ENCODE measurements at regions not wholly inside any gene's neighbourhood (a gene's known extent, or its start where the extent isn't known, plus 50 kb on each side); places are given as distances from the start of the nearest gene placed in this dataset.
"Not testable (repeated sequence)": the region's sequence is repeated elsewhere in the genome, so short reads cannot be mapped to it uniquely, and the experiment has no call there.

DNA sequence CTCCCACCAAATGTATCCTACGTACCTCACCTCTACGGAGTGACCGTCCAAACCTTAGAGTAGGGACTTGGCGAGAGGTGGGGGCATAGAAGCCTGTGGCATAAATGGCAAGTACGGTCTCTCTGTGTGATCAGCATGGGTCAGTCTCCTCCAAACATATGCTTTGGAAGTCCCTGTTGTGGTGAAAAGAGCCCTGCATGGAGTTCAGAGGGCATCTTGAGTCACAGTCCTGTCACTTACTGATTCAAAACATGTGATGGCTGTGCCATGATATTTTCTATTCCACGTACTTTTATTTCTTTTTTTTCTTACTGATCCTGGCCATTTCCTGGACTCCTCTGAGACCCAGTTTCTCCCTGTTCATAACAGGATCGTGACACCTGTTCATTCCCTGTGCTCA, 67.5 kb upstream of the CEP85L start:
- DNase-seq = no peak

DNA sequence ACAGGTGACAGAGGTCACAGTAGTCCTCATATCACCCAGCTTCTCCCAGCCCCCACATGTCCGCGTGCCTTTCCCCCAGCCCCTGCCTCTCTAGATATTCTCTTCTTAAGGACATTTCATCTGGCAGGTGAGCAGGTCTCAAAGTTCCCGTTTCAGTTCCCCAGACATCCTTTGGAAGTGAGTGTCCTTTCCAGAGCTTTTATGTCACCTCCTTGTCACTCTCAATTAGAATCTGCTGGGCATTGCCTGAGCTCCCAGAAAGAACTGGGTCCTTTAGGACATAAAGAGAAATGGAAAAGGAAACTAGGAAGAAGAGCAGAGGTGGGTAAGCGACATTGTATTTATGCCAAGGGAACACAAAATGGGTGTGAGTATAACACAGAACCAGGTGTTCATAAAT, 66.9 kb upstream of the CEP85L start:
- DNase-seq = no peak

DNA sequence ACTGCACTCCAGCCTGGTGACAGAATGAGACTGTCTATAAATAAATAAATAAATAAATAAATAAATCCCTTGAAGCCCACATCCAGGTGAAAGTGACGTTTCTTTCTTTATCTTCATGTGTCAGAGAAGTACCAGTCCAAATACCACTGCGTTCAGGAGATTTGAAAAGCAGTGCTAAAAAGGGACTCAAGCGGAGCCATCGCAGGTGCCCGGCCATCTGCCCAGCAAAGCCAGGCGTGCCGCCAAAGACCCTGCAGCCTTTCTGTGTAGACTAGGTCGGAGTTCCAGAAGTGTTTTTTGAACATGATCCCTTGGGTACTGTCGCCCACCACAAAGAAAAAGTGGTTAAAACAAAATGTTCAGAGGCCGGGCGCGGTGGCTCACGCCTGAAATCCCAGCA, 65.7 kb upstream of the CEP85L start:
- DNase-seq = no peak

DNA sequence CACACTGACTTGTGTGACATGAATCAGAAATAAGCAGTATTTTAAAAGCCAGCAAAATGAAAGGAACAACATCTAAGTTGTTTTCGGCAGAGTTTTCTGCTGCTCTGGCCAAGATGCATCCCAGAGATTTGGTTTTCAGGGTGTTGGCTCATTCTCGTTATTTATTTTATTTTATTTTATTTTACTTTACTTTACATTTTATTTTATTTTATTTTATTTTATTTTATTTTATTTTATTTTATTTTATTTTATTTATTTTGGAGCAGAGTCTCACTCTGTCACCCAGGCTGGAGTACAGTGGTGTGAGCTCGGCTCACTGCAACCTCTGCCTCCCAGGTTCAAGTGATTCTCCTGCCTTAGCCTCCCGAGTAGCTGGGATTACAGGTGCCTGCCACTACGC, 64.5 kb upstream of the CEP85L start:
- not testable (repeated sequence) for DNase-seq

DNA sequence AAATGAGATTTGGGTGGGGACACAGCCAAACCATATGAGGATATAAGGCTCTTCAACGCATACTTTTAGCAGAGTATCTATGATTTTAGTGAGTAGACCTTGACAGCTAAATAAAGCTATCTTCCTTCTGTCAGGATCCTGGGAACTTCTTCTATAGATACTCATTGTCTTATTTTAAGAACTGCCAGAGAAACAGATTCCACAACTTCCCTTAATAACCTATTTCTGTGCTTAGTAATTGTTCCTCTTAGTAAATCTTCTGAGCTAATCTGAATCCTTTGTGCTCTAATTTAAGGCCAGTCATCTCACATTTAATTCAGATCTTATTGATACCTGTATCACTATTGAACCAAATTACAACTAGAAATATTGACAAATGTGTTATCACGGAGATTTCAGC, 64.0 kb upstream of the CEP85L start:
- DNase-seq = no peak

DNA sequence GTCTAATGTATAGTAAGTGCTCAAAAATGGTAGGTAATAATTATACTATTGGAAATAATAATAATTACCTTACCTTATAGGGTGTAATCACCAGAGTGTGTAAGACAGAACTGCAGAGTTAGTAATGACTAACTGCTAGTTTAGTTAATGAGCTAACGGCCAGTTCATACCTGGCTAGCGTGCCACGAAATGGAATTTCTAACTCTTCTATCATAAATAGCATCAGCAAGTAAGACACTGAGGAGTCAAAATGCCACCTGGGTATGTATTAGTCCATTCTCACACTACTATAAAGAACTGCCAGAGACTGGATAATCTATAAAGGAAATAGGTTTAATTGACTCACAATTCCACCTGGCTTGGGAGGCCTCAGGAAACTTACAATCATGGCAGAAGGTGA, 63.4 kb upstream of the CEP85L start:
- no peak for DNase-seq

DNA sequence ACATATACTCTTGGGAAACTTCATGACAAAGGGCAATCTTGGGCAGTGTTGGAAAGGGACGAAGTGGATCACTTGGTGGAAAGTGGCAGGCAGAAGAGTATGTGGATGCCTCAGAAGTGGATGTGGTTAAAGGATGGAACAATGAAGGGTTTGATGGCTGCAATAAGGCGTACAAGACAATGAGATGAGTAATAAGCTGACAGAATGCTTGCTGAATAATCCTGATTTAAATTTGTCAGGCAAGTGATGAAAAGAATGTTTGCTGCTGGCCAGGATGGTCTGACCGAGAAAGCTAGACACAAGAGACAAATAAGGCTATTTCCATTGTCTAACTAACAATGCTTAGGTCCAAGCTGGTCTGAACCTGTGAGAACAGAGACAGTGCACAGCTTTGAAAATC, 61.6 kb upstream of the CEP85L start:
- no peak for DNase-seq

DNA sequence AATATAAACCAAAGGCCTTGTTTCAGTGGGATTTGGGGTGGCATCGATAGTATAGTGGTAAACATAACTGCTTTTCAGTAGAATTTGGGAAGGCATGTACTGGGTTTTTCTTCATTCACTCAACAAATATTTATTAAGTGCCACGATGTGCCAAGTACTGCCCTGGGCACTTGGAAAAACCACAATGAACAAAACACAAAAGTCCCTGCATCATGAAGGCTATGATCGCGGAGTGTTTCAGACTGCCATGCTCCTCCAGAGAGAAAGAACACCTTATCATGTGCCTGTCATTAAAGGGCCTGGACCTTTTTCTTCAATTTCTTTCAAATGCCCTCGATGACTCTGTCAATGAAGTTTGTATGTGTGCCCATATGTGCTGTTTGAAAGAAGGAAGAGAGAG, 59.2 kb upstream of the CEP85L start:
- no peak for DNase-seq

DNA sequence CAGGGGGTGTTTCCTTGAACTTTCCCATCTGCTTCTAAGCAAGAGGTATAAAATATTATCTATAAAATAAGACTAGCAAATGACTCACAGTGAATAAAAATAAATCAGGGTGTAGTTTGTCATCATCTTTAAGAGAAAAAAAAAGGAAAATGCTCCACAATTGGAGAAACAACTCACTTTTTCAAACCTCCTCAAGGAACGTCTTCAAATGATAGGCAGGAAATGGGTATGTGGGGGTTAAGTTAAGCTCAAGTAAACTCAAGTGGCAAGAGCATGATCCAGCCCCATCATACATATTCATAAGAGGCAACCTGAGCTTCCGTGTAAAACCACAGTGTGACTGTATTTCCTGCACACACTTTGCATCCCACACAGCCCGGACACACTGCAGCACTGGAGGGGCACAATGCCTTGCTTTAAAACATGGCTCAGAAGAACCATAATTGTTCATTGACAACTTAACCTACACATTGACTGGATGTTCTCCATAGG, 58.5 kb upstream of the CEP85L start:
- DNase-seq = no peak

DNA sequence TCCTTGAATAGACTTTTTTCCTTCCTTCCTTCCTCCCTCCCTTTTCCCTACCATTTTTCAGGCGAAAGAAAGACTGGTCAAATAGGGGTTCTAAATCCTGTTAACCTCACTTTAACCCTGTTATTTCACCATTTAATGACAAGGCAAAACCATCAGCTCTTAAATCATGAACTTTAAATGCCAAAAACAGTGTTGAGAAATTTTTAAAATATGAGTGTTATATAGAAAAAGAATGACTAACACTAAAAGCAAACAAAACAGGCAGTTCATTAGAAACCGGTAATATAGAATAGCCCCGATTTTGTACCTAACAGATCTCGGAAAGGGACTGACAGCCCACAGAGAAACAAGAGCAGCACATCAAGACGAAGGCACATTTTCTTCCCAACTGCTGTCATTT, 57.4 kb upstream of the CEP85L start:
- no peak for DNase-seq

DNA sequence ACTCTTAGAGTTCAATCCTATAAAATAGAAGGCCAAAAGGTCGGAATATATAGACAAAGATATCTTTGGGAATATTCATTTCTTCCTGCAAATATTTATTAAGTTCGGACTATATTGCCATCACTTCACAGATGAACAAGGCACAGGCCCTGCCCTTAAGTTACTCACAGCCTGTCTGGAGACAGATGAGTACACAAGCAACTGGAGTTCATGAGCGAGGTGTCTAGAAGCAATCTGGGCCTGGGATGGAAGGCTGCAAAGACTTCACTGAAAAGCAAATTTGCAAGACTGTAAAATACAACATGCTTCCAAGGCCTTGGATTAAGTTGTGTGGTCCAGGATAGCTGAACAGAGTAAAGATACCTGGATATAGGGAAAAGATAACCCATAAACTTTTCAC, 56.7 kb upstream of the CEP85L start:
- no peak for DNase-seq

DNA sequence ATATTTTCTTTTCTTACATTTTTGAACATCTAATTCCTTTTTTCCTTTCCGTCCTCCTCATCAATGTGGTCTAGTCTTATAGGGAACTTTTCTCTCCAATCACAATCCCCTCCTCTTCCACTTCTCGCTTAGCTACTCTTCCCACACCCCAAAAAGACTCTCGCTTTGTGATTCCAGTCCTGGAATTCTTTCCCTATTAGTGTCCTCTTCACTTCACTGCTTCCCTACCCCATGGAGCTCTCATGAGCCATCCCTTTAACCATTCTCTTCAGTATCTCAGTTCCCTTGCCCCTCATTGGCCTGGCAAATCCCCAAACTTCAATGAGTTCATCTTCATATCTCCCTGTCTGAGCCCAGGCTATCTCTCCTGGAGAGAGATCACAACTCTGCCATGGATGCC, 55.3 kb upstream of the CEP85L start:
- no peak for DNase-seq

DNA sequence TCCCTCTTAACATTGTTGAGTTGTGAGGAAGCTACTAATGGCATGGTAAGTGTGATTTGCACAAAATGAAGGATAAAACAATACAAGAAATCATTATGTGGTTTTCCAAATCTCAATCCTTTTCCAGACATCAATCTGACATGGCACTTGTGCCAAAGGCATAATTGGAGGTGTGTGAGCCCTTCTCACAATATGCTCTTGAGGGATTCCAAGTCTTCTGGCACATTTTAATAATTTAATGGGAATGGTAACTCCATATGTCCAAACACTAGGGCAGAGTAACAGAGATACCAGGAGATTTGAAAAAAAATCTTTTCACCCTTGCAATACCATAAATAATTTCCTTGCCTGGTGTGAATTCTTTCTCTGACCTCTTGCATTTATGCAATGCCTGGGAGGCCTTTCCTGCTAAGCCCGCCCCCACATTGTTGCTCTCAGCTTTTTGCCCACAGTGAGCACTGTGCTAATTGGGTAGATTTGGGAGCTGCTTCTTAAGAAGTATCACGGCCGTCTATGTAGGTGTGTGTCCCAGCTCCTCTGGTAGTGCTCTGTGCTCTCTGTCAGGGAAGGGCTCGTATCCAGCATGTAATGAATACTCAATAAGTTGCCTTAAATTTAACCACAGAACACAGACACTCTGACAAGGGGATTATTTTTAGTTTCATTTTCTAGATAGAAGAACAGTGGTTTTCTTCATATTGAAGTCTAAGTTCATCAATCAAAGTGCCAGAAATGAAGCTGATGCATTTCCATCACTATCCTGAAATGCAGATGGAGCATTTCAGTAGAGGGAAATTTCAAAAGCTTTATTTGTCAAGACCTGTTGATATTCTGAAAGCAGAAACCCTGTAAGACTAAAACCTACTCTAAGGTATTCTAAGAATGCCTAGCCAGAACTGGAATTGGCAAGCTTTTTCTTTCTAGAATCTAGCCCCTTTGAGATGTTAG, 54.4 kb upstream of the CEP85L start:
- DNase-seq = no peak

DNA sequence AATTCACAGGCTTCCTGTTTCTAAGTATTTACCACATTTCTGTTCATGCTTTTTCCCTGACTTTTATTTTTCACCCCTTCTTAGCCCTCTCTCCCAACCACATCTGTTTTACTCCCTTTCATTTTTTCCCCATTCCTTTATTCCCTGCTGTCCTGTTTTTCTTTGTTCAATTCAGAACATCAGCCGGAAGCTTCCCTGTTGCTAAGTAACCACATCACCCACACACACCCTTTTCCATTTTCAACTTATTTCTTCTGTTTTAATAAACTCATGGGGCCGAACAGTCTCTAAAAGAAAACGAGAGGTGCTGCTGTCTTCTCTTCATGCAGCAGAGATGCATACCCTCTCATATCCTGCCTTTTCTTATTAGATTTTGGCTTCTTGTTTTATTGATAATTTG, 53.5 kb upstream of the CEP85L start:
- no peak for DNase-seq

DNA sequence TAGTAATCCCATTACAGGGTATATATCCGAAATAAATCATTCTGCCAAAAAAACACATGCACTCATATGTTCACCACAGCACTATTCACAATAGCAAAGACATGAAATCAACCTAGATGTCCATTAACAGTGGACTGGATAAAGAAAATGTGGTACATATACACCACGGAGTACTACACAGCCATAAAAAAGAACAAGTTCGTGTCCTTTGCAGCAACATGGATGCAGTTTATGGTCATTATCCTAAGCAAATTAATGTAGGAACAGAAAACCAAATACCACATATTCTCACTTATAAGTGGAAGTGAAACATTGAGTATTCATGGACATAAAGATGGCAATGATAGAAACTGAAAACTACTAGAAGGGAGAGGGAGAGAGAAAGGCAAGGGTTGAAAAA, 49.9 kb upstream of the CEP85L start:
- not testable (repeated sequence) for DNase-seq

Measured in NCI-H2107 (cell line).